ENCODE measurements at regions not wholly inside any gene's neighbourhood (a gene's known extent, or its start where the extent isn't known, plus 50 kb on each side); places are given as distances from the start of the nearest gene placed in this dataset.

- DNase-seq = no peak
These were observed 60.5 kb upstream of the TAB3 start for GRCh38 chrX:30949554-30949953.

GRCh38 chrX:30948626-30949025, 59.6 kb upstream of the TAB3 start:
- DNase-seq = no peak

- no peak for DNase-seq
These were observed 59.0 kb upstream of the TAB3 start for GRCh38 chrX:30948051-30948450.

DNA sequence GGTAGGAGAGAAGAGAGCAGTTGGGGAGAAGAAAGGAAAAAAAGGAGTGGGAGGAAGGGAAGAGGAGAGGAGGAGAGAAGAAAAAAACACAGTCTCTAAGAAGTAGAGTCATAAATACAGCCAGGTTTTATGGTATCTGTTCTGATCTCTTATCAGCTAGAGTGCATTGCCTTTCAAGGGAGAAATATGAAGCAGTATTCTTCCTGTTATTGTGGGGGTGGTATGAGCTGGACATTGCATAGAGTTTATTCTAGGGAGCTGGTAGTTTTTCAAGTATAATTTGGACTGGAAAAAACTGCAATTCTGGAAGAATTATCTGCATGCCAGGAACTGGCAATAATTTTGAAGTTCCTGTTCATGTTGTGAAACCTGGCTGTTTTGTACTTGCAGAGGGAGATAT, 54.9 kb upstream of the TAB3 start:
- no peak for DNase-seq

DNA sequence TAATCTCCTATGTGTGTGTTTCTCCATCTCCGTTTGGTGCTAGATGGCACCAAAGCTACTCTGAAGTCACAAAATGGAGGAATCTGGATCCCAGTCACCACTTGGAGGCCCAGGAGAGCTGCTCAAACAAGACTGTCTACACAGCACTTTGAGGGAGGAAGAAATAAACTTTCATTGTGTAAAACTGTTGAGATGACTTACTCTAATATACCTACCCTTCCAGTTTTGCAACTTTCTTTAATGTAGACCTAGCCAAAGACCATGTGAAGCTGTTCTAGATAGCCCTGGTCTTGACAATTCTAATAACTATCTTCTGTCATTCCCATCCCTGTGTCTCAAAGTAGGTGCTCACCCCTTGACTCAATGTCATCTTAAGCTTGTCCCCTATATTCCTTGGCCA, 52.8 kb upstream of the TAB3 start:
- DNase-seq = no peak

DNA sequence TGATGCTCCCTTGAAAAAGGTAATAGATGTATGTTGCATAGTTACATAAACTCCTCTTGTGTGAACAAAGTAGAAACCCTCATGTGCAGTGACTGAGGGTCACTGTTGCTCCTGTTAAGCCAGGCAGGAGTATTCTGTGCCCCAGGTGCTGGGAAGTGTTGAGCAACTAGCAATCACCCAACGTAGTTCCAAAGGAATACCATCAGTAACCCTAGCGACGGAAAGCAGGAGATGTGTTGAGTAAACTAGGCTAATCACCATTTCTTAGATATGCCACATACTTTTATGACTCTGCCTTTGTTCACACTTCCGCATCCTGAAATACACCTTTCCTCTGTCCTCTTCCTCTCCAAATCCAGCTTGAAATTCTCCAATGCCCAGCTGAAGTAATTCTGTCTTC, 50.9 kb upstream of the TAB3 start:
- DNase-seq = no peak

All from NCI-H1092 treated with DMSO at 0.1 percent for 48 hours (cell line).